ENCODE measurements at regions not wholly inside any gene's neighbourhood (a gene's known extent, or its start where the extent isn't known, plus 50 kb on each side); places are given as distances from the start of the nearest gene placed in this dataset.

DNA sequence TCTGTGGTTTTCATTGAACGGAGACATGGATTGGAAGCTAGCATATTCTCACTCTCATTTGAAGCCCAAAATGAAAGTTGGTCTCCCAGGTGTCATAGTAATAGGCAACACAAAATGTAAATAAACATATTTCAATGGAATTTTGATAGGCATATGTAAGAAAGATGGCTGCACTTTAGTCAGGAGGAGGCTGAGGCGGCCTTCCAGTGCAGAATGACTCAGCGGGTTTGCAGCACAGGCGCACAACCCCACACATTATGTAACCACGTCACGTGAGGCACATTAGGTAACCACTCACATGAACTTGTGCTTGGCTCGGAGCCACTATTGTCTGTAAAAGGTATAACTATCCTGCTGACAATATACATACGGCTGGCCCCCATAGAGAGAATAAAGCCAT is 381.7 kb downstream of the GPAT3 start (continued):
- peak in 1 of 3 experiments; percentile 61 for TF ChIP-seq YY1 (IDR thresholded peaks at IDR 0.05; ENCODE audit: borderline replicate concordance in 1 of 3, control insufficient read depth in 1 of 3, extremely low read depth in 1 of 3, insufficient read depth in 3 of 3, insufficient read length in 1 of 3, insufficient replicate concordance in 2 of 3, low read depth in 1 of 3, low read length in 2 of 3)
- 0 out of 2 replicates have a peak, but pooled peaks have one; percentile 25 for TF ChIP-seq JUND (IDR thresholded peaks at IDR 0.05; ENCODE audit: borderline replicate concordance, low read depth, low read length)
- TF ChIP-seq JUND (tag; IDR thresholded peaks at IDR 0.05; ENCODE audit: borderline replicate concordance, low read depth, low read length), result peak; percentile 60; the same call in 1 of the 3 replicates
- 0 out of 2 replicates have a peak, but pooled peaks have one; percentile 17 for TF ChIP-seq EP300 (IDR thresholded peaks at IDR 0.05; ENCODE audit: low read length)
- TF ChIP-seq ATF7 (IDR thresholded peaks at IDR 0.05), result 0 out of 2 replicates have a peak, but pooled peaks have one; percentile 32
- no peak for TF ChIP-seq NR4A1 (CRISPR knock-in tag; IDR thresholded peaks at IDR 0.05)
- TF ChIP-seq NR4A1 (tag; IDR thresholded peaks at IDR 0.05), result peak; percentile 95
- TF ChIP-seq ZNF583 (CRISPR knock-in tag; IDR thresholded peaks at IDR 0.05), result peak; percentile 96
- peak; percentile 96 for TF ChIP-seq ZNF644 (tag; IDR thresholded peaks at IDR 0.05; ENCODE audit: low read depth)
- TF ChIP-seq CXXC5 (CRISPR knock-in tag; IDR thresholded peaks at IDR 0.05), result peak; percentile 75
- TF ChIP-seq, protein P1, sequence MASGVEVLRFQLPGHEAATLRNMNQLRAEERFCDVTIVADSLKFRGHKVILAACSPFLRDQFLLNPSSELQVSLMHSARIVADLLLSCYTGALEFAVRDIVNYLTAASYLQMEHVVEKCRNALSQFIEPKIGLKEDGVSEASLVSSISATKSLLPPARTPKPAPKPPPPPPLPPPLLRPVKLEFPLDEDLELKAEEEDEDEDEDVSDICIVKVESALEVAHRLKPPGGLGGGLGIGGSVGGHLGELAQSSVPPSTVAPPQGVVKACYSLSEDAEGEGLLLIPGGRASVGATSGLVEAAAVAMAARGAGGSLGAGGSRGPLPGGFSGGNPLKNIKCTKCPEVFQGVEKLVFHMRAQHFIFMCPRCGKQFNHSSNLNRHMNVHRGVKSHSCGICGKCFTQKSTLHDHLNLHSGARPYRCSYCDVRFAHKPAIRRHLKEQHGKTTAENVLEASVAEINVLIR (CRISPR knock-in tag; IDR thresholded peaks at IDR 0.05), result 0 out of 2 replicates have a peak, but pooled peaks have one; percentile 32
- TF ChIP-seq ILK (tag; IDR thresholded peaks at IDR 0.05; ENCODE audit: borderline replicate concordance, low read depth), result 0 out of 2 replicates have a peak, but pooled peaks have one; percentile 32
- TF ChIP-seq TEAD1 (CRISPR knock-in tag; IDR thresholded peaks at IDR 0.05), result peak in 1 of 2 experiments; percentile 69; a peak in 1 of 4 replicates
- TF ChIP-seq CEBPB (tag; IDR thresholded peaks at IDR 0.05), result peak; percentile 77
- peak; percentile 80 for TF ChIP-seq ZNF316 (IDR thresholded peaks at IDR 0.05)
- peak; percentile 64; the same call in 1 of the 2 replicates for TF ChIP-seq PTRF (tag; IDR thresholded peaks at IDR 0.05)
- peak; percentile 90 for TF ChIP-seq MAFG (tag; conservative IDR thresholded peaks at IDR 0.05)
- TF ChIP-seq, protein P2, sequence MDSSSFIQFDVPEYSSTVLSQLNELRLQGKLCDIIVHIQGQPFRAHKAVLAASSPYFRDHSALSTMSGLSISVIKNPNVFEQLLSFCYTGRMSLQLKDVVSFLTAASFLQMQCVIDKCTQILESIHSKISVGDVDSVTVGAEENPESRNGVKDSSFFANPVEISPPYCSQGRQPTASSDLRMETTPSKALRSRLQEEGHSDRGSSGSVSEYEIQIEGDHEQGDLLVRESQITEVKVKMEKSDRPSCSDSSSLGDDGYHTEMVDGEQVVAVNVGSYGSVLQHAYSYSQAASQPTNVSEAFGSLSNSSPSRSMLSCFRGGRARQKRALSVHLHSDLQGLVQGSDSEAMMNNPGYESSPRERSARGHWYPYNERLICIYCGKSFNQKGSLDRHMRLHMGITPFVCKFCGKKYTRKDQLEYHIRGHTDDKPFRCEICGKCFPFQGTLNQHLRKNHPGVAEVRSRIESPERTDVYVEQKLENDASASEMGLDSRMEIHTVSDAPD (CRISPR knock-in tag; IDR thresholded peaks at IDR 0.05), result no peak
- TF ChIP-seq KLF6 (CRISPR knock-in tag; IDR thresholded peaks at IDR 0.05; ENCODE audit: borderline replicate concordance), result peak; percentile 81; the same call in 1 of the 2 replicates

All from K562 (cell line).